ENCODE measurements at regions not wholly inside any gene's neighbourhood (a gene's known extent, or its start where the extent isn't known, plus 50 kb on each side); places are given as distances from the start of the nearest gene placed in this dataset.

- H3K27ac Mint-ChIP-seq = no peak overlapping the region
- no peaks in the 10 kb centered on the region for H3K4me1 Mint-ChIP-seq
- ChIA-PET CTCF (no interaction called here), POLR2A (no interaction called here)
- H3K9me3 Mint-ChIP-seq = peaks cover 2% of the 10 kb centered on the region
- no peak for DNase-seq
- no peaks in the 10 kb centered on the region for H3K36me3 Mint-ChIP-seq (ENCODE audit: low read depth)
- no peak overlapping the region for H3K4me3 Mint-ChIP-seq
- peaks cover 4% of the 10 kb centered on the region for H3K27me3 Mint-ChIP-seq
Measured at GRCh38 chr3:11089931-11090330, 64.4 kb upstream of the HRH1 start.

GRCh38 chr3:11090551-11090950 is 63.7 kb upstream of the HRH1 start:
- POLR2A ChIA-PET = no interaction called here
- CTCF ChIA-PET = no interaction called here
- no peaks in the 10 kb centered on the region for H3K36me3 Mint-ChIP-seq (ENCODE audit: low read depth)
- H3K27ac Mint-ChIP-seq = no peak overlapping the region
- DNase-seq = no peak
- no peak overlapping the region for H3K4me3 Mint-ChIP-seq
- no peaks in the 10 kb centered on the region for H3K4me1 Mint-ChIP-seq
- H3K9me3 Mint-ChIP-seq = peaks cover 2% of the 10 kb centered on the region
- H3K27me3 Mint-ChIP-seq = peaks cover 9% of the 10 kb centered on the region

GRCh38 chr3:11091088-11091590 is 63.2 kb upstream of the HRH1 start:
- H3K27ac Mint-ChIP-seq = no peak overlapping the region
- ChIA-PET CTCF (no interaction called here), POLR2A (no interaction called here)
- H3K9me3 Mint-ChIP-seq = peaks cover 2% of the 10 kb centered on the region
- H3K27me3 Mint-ChIP-seq = peaks cover 9% of the 10 kb centered on the region
- H3K4me3 Mint-ChIP-seq = no peak overlapping the region
- H3K36me3 Mint-ChIP-seq (ENCODE audit: low read depth) = no peaks in the 10 kb centered on the region
- peaks cover under 1% of the 10 kb centered on the region for H3K4me1 Mint-ChIP-seq
- no peak for DNase-seq

DNA sequence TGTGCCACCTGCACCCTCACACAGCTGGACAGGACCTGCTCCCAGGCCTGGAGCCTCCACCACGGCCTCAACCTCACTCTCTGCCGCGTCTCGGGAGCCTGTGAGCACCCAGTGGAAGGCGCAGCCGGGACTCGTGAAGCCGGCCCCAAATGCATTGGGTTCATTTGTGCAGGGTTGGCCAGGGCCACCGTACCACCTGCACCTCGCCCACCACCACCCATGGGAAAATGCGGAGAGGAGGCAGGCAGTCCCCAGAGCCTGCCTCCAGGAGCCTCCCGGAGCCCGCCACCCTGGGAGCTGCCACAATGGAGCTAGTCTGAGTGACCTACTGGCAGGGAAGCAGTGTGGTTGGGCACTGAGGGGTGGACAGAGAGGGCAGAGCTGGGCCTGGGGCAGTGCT is 62.5 kb upstream of the HRH1 start:
- POLR2A ChIA-PET = no interaction called here
- no peak for DNase-seq
- H3K9me3 Mint-ChIP-seq = peaks cover 2% of the 10 kb centered on the region
- no peaks in the 10 kb centered on the region for H3K36me3 Mint-ChIP-seq (ENCODE audit: low read depth)
- H3K4me1 Mint-ChIP-seq = peaks cover 7% of the 10 kb centered on the region
- no peak overlapping the region for H3K4me3 Mint-ChIP-seq
- no peak overlapping the region for H3K27ac Mint-ChIP-seq
- H3K27me3 Mint-ChIP-seq = peaks cover 6% of the 10 kb centered on the region
- CTCF ChIA-PET = no interaction called here

GRCh38 chr3:11093823-11094340 is 60.4 kb upstream of the HRH1 start:
- Mint-ChIP-seq H3K4me3 (no peak overlapping the region), H3K27ac (no peak overlapping the region), H3K27me3 (peaks cover 17% of the 10 kb centered on the region), H3K4me1 (peaks cover 12% of the 10 kb centered on the region), H3K9me3 (peaks cover 2% of the 10 kb centered on the region), H3K36me3 (ENCODE audit: low read depth) (no peaks in the 10 kb centered on the region)
- ChIA-PET CTCF (no interaction called here), POLR2A (no interaction called here)
- DNase-seq = no peak

GRCh38 chr3:11095932-11096265 is 58.4 kb upstream of the HRH1 start:
- peaks cover 23% of the 10 kb centered on the region for H3K27me3 Mint-ChIP-seq
- no peak overlapping the region for H3K4me3 Mint-ChIP-seq
- no peak overlapping the region for H3K27ac Mint-ChIP-seq
- ChIA-PET CTCF (no interaction called here), POLR2A (interaction anchor here (1.4 kb wide), 1 partner anchor 44 kb away, joined by 3 read pairs; no protein-coding TSS in a partner anchor)
- H3K4me1 Mint-ChIP-seq = peaks cover 12% of the 10 kb centered on the region
- peaks cover 2% of the 10 kb centered on the region for H3K9me3 Mint-ChIP-seq
- DNase-seq = no peak
- no peaks in the 10 kb centered on the region for H3K36me3 Mint-ChIP-seq (ENCODE audit: low read depth)

GRCh38 chr3:11096266-11097139 is 57.8 kb upstream of the HRH1 start:
- Mint-ChIP-seq H3K36me3 (ENCODE audit: low read depth) (no peaks in the 10 kb centered on the region), H3K4me3 (no peak overlapping the region), H3K9me3 (peaks cover 2% of the 10 kb centered on the region), H3K27me3 (peaks cover 26% of the 10 kb centered on the region), H3K27ac (no peak overlapping the region), H3K4me1 (peaks cover 12% of the 10 kb centered on the region)
- POLR2A ChIA-PET = interaction anchor here (1.4 kb wide), 1 partner anchor 43 kb away, joined by 3 read pairs; no protein-coding TSS in a partner anchor
- peak; percentile 55 for DNase-seq
- CTCF ChIA-PET = no interaction called here

GRCh38 chr3:11099306-11099705 is 55.0 kb upstream of the HRH1 start:
- CTCF ChIA-PET = no interaction called here
- DNase-seq = no peak
- Mint-ChIP-seq H3K27me3 (peaks cover 31% of the 10 kb centered on the region), H3K4me3 (no peak overlapping the region), H3K27ac (no peak overlapping the region), H3K36me3 (ENCODE audit: low read depth) (no peaks in the 10 kb centered on the region), H3K9me3 (peaks cover 9% of the 10 kb centered on the region), H3K4me1 (peaks cover 12% of the 10 kb centered on the region)
- POLR2A ChIA-PET = no interaction called here
